Neural cell (in vitro differentiated cells): ENCODE measurements at regions not wholly inside any gene's neighbourhood (a gene's known extent, or its start where the extent isn't known, plus 50 kb on each side); places are given as distances from the start of the nearest gene placed in this dataset.

Source experiments
- EP300 ChIP-seq: fragments of 450-650 bp; conservative IDR thresholded peaks from 2 replicates; pipeline ENCODE4 v1.6.1; 2014; ENCODE audit warnings: antibody characterized with exemption, mild to moderate bottlenecking, moderate library complexity; ENCODE audit not compliant: poor library complexity, severe bottlenecking
- REST ChIP-seq: IDR thresholded peaks from 2 replicates; pipeline ENCODE4 v1.6.1; 2012; ENCODE audit warnings: borderline replicate concordance

DNA sequence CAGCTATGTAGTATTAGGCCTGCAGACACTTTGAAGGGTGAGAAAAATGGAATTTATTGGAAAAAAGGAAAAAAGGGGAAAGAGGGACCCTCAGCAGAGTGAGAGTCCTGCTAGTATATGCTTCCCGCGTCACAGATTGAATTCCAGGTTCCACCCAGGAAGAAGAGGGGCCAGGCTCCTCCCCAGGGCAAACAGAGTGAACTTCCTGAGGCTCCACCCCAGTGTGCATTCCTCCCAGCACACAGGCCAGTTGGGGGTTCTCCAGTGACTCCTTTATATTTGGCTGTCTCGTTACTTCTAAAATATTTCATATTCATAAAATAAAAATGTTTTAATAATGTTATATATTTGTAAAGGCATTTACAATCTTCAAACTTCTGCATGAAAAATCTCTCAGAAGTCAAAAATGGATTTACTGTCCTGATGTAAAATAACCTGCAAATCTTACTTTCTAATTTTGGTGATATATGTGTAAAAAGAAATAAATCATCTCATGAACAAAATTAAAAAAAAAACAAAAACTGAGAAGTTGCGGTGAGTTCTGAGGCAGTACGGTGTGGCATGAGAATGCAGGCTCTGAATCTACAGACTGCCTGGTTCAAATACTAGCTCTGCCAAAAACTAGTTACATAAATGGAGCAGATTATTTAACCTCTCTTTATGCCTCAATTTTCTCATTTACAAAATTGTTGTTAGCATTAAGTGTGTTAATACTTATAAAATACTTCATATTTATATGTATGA is 175.8 kb upstream of the P2RY1 start:
- TF ChIP-seq EP300: no peak
- TF ChIP-seq REST: no peak
